Skeletal muscle satellite cell (primary cell): ENCODE measurements at regions not wholly inside any gene's neighbourhood (a gene's known extent, or its start where the extent isn't known, plus 50 kb on each side); places are given as distances from the start of the nearest gene placed in this dataset.
"Not testable (repeated sequence)": the region's sequence is repeated elsewhere in the genome, so short reads cannot be mapped to it uniquely, and the experiment has no call there.

ENCODE experiments used
- H3K27me3 ChIP-seq: 2 replicates; pipeline ENCODE4 v1.7.0; 2013; ENCODE audit warnings: low read length; ENCODE audit not compliant: control insufficient read depth, insufficient read depth
- H3K36me3 ChIP-seq: 2 replicates; pipeline ENCODE4 v1.7.0; 2013; ENCODE audit warnings: mild to moderate bottlenecking, control low read depth, low read length; ENCODE audit not compliant: insufficient read depth
- H3K4me1 ChIP-seq: 2 replicates; pipeline ENCODE4 v1.7.0; 2013; ENCODE audit warnings: low read length; ENCODE audit not compliant: control insufficient read depth, insufficient read depth
- H3K4me2 ChIP-seq: 2 replicates; pipeline ENCODE4 v1.7.0; 2013; ENCODE audit warnings: mild to moderate bottlenecking, low read length
- H3K4me3 ChIP-seq: 2 replicates; pipeline ENCODE4 v1.7.0; 2013; ENCODE audit warnings: low read length
- H3K9ac ChIP-seq: 2 replicates; pipeline ENCODE4 v1.7.0; 2013; ENCODE audit warnings: mild to moderate bottlenecking, low read depth, low read length, moderate library complexity
- H3K9me3 ChIP-seq: replicated peaks from 2 replicates; pipeline ENCODE4 v1.7.0; 2013; ENCODE audit warnings: mild to moderate bottlenecking, control low read depth, low read length

DNA sequence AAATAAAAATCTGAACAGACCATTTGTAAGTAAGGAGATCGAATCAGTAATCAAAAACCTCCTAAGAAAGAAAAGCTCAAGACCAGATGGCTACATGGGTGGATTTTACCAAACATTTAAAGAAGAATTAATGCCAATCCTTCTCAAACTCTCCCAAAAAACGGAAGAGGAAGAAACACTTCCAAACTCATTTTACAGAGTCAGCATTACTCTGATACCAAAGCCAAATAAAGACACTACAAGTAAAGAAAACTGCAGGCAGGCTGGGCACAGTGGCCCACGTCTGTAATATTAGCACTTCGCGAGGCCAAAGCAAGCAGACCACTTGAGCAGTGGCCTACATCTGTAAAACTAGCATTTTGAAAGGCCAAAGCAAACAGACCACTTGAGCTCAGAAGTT, 159.8 kb downstream of the DPY19L2 start:
- H3K27me3 ChIP-seq = peaks cover 7% of the 10 kb centered on the region
- H3K36me3 ChIP-seq = no peaks in the 10 kb centered on the region
- H3K4me2 ChIP-seq = no peak overlapping the region
- H3K9me3 ChIP-seq = no peaks in the 10 kb centered on the region
- H3K4me3 ChIP-seq = no peak overlapping the region
- no peak overlapping the region for H3K9ac ChIP-seq
- H3K4me1 ChIP-seq = no peaks in the 10 kb centered on the region

GRCh38 chr12:63499567-63499966, 168.7 kb downstream of the DPY19L2 start:
- Histone ChIP-seq H3K4me1 (no peaks in the 10 kb centered on the region), H3K4me3 (no peak overlapping the region), H3K9me3 (no peaks in the 10 kb centered on the region), H3K27me3 (peaks cover 9% of the 10 kb centered on the region), H3K36me3 (no peaks in the 10 kb centered on the region), H3K9ac (no peak overlapping the region), H3K4me2 (no peak overlapping the region)

DNA sequence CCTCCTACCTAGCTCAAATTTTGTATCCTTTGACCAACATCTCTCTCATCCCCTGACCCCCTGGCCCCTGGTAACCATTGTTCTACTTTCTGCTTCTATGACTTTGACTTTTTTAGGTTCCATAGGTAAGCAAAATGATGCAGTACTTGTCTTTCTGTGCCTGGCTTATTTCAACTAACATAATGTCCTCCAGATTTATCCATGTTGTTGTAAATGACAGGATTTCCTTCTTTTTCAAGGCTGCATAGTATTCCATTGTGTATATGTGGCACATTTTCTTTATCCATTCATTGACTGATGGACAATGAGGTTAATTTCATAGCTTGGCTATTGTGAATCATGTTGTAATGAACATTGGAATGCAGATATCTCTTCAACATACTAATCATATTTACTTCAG, 170.1 kb downstream of the DPY19L2 start:
- no peaks in the 10 kb centered on the region for H3K36me3 ChIP-seq
- peaks cover 5% of the 10 kb centered on the region for H3K27me3 ChIP-seq
- no peak overlapping the region for H3K9ac ChIP-seq
- H3K4me2 ChIP-seq = no peak overlapping the region
- H3K4me1 ChIP-seq = no peaks in the 10 kb centered on the region
- H3K9me3 ChIP-seq = no peaks in the 10 kb centered on the region
- H3K4me3 ChIP-seq = no peak overlapping the region

DNA sequence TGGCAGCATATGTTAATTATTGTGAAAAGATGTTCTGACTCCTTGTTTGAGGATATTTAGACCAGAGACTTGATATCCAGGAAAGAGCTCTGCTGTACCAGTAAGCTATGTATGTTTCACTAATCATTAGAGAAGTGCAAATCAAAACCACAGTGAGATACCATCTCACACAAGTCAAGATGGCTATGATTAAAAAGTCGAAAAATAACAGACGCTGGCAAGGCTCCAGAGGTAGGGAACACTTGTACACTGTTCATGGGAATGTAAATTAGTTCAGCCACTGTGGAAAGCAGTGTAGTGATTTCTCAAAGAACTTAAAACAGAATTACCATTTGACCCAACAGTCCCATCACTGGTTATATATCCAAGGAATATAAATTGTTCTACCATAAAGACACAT, 171.6 kb downstream of the DPY19L2 start:
- Histone ChIP-seq H3K4me2 (no peak overlapping the region), H3K9me3 (no peaks in the 10 kb centered on the region), H3K4me1 (no peaks in the 10 kb centered on the region), H3K9ac (no peak overlapping the region), H3K27me3 (peaks cover 8% of the 10 kb centered on the region), H3K36me3 (no peaks in the 10 kb centered on the region), H3K4me3 (no peak overlapping the region)

GRCh38 chr12:63495974-63496373, 172.3 kb downstream of the DPY19L2 start:
- Histone ChIP-seq H3K9me3 (no peaks in the 10 kb centered on the region), H3K27me3 (peaks cover 8% of the 10 kb centered on the region), H3K4me3 (no peak overlapping the region), H3K4me2 (no peak overlapping the region), H3K36me3 (no peaks in the 10 kb centered on the region), H3K4me1 (no peaks in the 10 kb centered on the region), H3K9ac (no peak overlapping the region)

DNA sequence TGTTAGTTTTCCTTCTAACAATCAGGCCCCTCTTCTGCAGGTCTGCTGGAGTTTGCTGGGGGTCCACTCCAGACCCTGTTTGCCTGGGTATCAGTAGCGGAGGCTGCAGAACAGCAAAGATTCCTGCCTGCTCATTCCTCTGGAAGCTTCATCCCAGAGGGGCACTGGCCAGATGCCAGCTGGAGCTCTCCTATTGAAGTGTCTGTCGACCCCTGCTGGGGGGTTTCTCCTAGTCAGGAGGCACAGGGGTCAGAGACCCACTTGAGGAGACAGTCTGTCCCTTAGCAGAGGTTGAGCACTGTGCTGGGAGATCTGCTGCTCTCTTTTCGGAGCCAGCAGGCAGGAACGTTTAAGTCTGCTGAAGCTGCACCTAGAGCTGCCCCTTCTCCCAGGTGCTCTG, 174.9 kb downstream of the DPY19L2 start:
- H3K4me3 ChIP-seq, H3K4me1 ChIP-seq, H3K4me2 ChIP-seq, H3K27me3 ChIP-seq, H3K9me3 ChIP-seq, H3K9ac ChIP-seq, H3K36me3 ChIP-seq: not testable (repeated sequence)

DNA sequence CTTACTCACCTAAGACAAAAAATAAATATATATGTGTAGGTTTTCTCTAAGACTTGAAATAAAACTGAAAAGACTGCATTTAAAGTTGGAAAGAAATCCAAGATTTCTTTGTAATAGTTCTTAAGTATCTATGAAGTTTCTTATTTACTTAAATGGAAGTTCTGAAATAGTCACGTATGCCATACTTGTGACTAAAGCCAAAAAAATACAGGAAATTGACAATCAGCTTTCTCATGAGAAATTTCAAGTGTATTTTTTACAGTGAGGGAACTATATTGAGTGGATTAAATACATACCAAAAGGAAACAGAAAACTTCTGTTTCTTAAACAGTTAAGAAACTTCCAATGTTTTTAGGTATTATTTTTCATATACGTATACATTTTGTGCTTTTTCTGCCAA, 188.1 kb downstream of the DPY19L2 start:
- Histone ChIP-seq H3K36me3 (no peaks in the 10 kb centered on the region), H3K9me3 (no peaks in the 10 kb centered on the region), H3K27me3 (peaks cover 16% of the 10 kb centered on the region), H3K9ac (no peak overlapping the region), H3K4me1 (no peaks in the 10 kb centered on the region), H3K4me3 (no peak overlapping the region), H3K4me2 (no peak overlapping the region)

- peaks cover 4% of the 10 kb centered on the region for H3K27me3 ChIP-seq
- no peak overlapping the region for H3K4me2 ChIP-seq
- no peaks in the 10 kb centered on the region for H3K9me3 ChIP-seq
- H3K36me3 ChIP-seq = no peaks in the 10 kb centered on the region
- no peak overlapping the region for H3K9ac ChIP-seq
- H3K4me3 ChIP-seq = no peak overlapping the region
- H3K4me1 ChIP-seq = no peaks in the 10 kb centered on the region
Observed at GRCh38 chr12:63470161-63470560, 198.1 kb downstream of the DPY19L2 start.

DNA sequence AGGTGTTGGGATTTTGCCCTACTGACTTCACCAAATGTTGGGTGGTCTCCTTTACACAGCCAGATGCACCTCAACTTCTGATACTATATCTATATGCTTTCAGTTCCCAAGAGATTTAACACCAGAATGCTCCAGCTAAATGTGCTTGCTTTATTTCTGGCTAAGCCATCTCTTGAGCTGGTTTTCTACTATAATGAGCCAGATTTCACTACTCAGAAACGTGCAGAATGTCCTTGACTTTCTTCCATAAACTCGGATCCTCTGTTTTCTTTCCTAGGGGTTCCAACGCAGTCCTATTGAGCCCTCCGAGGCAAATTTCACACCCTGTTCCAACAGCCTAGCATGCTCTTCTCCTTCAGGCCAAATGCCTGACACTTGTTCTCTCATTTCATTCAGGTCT, 200.3 kb downstream of the DPY19L2 start:
- Histone ChIP-seq H3K9me3 (no peaks in the 10 kb centered on the region), H3K4me3 (no peak overlapping the region)

DNA sequence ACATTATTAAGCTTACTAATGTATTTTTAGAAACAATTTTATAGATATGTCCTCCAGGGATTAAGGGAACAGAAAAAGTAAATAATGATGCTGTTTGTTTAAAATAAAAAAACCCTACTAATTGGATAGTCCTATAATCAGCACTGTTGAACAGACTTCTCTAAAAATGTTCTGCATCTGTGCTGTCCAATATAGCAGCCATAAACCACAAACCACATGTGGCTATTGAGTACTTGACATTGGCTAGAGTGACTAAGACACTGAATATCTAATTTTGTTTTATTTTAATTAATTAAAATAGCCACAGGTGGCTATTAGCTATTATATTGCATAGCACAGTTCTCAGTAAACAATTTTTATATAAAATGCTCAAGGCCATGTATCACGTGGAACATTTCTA, 210.4 kb downstream of the DPY19L2 start:
- no peak overlapping the region for H3K4me2 ChIP-seq
- no peaks in the 10 kb centered on the region for H3K36me3 ChIP-seq
- H3K9ac ChIP-seq = no peak overlapping the region
- H3K4me1 ChIP-seq = no peaks in the 10 kb centered on the region
- no peaks in the 10 kb centered on the region for H3K9me3 ChIP-seq
- H3K27me3 ChIP-seq = peaks cover 14% of the 10 kb centered on the region
- H3K4me3 ChIP-seq = no peak overlapping the region

More for the DNA sequence above, 200.3 kb downstream of the DPY19L2 start:
- Histone ChIP-seq H3K4me2 (no peak overlapping the region), H3K4me1 (no peaks in the 10 kb centered on the region), H3K27me3 (peaks cover 4% of the 10 kb centered on the region), H3K36me3 (no peaks in the 10 kb centered on the region), H3K9ac (no peak overlapping the region)

GRCh38 chr12:63457428-63457827, 210.9 kb downstream of the DPY19L2 start:
- Histone ChIP-seq H3K9me3 (no peaks in the 10 kb centered on the region), H3K36me3 (no peaks in the 10 kb centered on the region), H3K4me1 (no peaks in the 10 kb centered on the region), H3K4me3 (no peak overlapping the region), H3K4me2 (no peak overlapping the region), H3K9ac (no peak overlapping the region), H3K27me3 (peaks cover 14% of the 10 kb centered on the region)

GRCh38 chr12:63450816-63451215, 217.5 kb downstream of the DPY19L2 start:
- H3K36me3 ChIP-seq = no peaks in the 10 kb centered on the region
- H3K4me3 ChIP-seq = no peak overlapping the region
- no peak overlapping the region for H3K4me2 ChIP-seq
- H3K9me3 ChIP-seq = no peaks in the 10 kb centered on the region
- H3K27me3 ChIP-seq = peaks cover 16% of the 10 kb centered on the region
- H3K4me1 ChIP-seq = no peaks in the 10 kb centered on the region
- H3K9ac ChIP-seq = no peak overlapping the region
